GM18507 (cell line): ENCODE measurements at regions not wholly inside any gene's neighbourhood (a gene's known extent, or its start where the extent isn't known, plus 50 kb on each side); places are given as distances from the start of the nearest gene placed in this dataset.
"Not testable (repeated sequence)": the region's sequence is repeated elsewhere in the genome, so short reads cannot be mapped to it uniquely, and the experiment has no call there.

ENCODE experiments used
- DNase-seq: peaks from one replicate; pipeline ENCODE4 v3.0.0; 2011; ENCODE audit warnings: low read depth; ENCODE audit not compliant: insufficient read length; ENCODE audit errors: extremely low spot score
- FAIRE-seq: peaks from 2 replicates; lab custom pipeline; 2011; peaks lifted over from hg19 to GRCh38; lab: Jason Lieb, UNC

DNA sequence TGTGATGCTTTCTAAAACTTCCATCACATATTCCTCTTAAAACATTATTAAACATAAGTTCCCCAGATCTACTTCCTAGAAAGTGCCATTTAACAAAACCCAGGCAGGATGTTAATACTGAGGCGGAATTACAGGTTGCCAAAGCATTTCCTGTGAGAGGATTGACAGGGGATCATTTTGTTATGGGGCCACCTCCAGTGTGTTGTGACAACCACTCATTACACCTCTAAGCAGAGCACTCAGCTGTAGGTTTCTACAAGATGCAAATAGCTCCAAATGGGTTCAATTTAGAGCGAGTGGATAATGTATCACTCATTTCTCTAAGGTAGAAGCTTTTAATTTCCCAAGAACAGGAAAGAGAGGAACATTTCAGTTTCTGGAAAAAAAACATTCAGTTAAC lies 1429.5 kb upstream of the ACVR2A start:
- FAIRE-seq (no peak), DNase-seq (no peak)

GRCh38 chr2:146414456-146414855 lies 1430.4 kb upstream of the ACVR2A start:
- FAIRE-seq (no peak), DNase-seq (no peak)

GRCh38 chr2:146413086-146413610 lies 1431.7 kb upstream of the ACVR2A start:
- FAIRE-seq (no peak), DNase-seq (no peak)

DNA sequence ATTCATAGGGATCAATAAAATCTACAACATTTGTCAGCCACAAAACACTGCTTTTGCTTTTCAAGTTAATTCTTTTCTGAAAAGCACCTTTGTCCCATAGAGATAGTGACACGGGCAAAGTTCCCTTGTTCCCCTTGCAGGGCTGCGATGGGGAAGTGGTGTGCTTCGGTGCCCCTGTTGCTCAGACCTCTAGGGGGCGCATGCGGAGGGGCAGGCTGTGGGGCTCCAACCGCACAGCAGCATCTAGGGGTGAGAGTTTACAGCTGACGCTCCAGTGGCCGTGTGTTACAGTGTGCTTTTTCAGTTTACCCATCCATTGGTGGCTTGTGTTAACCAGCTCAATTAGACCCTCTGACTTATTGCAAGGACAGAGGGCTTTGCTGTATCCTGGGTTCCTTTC lies 1432.2 kb upstream of the ACVR2A start:
- no peak for FAIRE-seq
- no peak for DNase-seq

DNA sequence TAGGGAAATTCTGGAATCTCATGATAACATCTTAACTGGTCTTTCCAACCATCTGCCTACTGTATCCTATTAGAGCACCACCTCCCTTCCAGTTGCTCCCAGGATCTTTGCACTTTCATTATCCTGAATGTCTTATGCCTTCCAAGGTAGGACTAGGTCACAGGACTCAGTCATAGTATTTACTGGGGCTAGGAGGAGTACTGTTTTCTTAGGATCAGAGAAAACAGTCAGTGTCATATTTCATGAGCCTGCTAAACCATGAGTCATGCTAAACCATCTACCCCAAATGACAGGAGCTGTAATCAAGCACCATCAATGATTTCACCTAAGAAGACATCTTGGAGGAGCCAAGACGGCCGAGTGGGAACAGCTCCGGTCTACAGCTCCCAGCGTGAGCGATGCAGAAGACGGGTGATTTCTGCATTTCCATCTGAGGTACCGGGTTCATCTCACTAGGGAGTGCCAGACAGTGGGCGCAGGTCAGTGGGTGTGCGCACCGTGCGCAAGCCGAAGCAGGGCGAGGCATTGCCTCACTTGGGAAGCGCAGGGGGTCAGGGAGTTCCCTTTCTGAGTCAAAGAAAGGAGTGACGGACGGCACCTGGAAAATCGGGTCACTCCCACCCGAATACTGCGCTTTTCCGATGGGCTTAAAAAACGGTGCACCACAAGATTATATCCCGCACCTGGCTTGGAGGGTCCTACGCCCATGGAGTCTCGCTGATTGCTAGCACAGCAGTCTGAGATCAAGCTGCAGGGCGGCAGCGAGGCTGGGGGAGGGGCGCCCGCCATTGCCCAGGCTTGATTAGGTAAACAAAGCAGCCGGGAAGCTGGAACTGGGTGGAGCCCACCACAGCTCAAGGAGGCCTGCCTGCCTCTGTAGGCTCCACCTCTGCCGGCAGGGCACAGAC lies 1439.2 kb upstream of the ACVR2A start:
- FAIRE-seq, DNase-seq: not testable (repeated sequence)

DNA sequence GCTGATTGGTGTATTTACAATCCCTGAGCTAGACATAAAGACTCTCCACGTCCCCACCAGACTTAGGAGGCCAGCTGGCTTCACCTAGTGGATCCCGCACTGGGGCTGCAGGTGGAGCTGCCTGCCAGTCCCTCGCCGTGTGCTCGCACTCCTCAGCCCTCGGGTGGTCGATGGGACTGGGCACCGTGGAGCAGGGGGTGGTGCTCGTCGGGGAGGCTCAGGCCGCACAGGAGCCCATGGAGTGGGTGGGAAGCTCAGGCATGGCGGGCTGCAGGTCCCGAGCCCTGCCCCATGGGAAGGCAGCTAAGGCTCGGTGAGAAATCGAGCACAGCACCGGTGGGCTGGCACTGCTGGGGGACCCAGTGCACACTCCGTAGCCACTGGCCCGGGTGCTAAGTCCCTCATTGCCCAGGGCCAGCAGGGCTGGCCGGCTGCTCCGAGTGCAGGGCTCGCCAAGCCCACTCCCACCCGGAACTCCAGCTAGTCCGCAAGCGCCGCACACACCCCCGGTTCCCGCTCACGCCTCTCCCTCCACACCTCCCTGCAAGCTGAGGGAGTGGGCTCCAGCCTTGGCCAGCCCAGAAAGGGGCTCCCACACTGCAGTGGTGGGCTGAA lies 1441.2 kb upstream of the ACVR2A start:
- not testable (repeated sequence) for DNase-seq, FAIRE-seq

- DNase-seq (no peak), FAIRE-seq (no peak)
Measured at GRCh38 chr2:146392631-146393030, 1452.2 kb upstream of the ACVR2A start.

DNA sequence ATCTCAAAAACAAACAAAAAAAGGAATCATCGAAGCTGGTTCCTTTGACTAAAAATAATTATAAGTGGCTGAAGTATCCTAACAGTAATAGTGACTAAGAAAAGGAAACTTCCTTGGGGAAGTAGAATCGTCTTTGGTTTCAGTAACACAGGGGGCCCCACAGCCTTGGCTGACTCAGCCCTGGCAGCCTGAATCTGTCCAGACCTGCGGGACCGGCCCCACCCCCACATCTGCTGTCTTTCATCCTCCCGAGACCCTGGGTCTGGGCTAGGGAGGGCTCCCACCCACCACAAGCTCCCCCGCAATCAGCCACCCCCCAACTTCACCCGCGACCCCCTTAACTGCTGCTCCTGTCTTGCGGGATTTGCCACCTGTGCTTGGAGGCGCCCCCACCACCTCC lies 1452.6 kb upstream of the ACVR2A start:
- no peak for FAIRE-seq
- no peak for DNase-seq

GRCh38 chr2:146388757-146389156 lies 1456.1 kb upstream of the ACVR2A start:
- FAIRE-seq (no peak), DNase-seq (no peak)

DNA sequence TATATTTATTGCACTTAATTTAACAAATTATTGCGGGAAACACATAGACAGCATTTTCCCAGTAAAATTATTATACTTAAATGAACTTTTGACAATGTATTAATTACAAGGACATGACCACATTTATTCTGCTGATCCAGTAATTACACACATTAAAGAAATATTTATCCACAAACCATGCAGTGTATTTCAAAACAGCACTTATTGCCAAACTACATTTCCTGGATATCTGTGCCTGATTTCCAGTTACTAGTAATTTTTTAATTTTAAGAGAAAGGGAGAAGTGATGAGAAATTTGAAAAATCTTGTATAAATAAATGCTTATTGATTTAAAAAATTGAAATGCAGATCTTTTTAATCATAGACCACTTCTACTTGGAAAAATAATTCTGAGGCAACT lies 1458.7 kb upstream of the ACVR2A start:
- FAIRE-seq = no peak
- DNase-seq = no peak

- DNase-seq (no peak), FAIRE-seq (no peak)
Measured at GRCh38 chr2:146385031-146385430, 1459.8 kb upstream of the ACVR2A start.

DNA sequence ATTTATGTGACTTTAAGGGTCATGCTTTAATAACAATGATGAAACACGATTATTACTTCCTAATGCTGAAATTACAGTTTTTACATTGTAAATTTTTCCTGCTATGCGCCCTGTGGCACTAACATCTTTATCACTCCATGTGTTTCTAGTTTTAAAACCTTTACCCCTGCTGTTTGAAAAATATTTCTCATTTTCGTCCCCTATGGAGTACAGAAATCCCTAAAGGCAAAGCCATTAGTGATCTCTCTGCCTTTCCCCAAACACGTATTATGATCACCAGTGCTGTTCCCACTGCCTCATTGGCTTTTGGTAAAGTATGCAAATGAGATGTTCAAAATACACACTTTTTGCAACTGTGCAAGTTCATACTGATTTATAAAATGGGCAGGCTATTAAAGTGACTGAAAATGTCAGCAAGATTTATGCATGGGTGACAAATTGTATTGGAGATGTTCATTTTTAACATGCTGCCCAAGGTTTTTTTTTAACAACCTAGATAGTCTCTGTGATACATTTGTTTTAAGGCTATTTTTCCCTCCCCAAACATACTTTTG lies 1468.2 kb upstream of the ACVR2A start:
- DNase-seq = no peak
- FAIRE-seq = no peak

- DNase-seq (no peak), FAIRE-seq (no peak)
Measured at GRCh38 chr2:146374505-146374904, 1470.3 kb upstream of the ACVR2A start.

- FAIRE-seq, DNase-seq: not testable (repeated sequence)
Measured at GRCh38 chr2:146371364-146371763, 1473.5 kb upstream of the ACVR2A start.

GRCh38 chr2:146370826-146371225 lies 1474.0 kb upstream of the ACVR2A start:
- FAIRE-seq (no peak), DNase-seq (no peak)

DNA sequence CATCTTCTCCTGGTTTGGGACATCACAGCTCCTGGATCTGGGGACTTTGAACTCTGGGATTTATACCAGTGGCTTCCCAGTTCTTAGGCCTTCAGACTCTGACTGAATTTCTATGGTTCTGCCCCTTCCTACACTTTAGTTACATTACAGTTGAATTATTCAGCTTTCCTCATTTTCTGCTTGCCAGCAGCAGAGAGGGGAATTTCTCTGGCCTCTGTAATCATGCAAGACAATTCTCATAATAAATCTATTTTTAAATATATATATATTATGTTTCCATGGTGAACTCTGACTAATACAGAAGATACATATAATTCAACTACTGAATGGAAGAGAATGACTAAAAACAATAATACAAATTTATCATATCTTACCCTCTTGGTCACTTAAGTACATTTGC lies 1478.6 kb upstream of the ACVR2A start:
- FAIRE-seq (no peak), DNase-seq (no peak)

GRCh38 chr2:146365041-146365440 lies 1479.8 kb upstream of the ACVR2A start:
- DNase-seq (no peak), FAIRE-seq (no peak)

DNA sequence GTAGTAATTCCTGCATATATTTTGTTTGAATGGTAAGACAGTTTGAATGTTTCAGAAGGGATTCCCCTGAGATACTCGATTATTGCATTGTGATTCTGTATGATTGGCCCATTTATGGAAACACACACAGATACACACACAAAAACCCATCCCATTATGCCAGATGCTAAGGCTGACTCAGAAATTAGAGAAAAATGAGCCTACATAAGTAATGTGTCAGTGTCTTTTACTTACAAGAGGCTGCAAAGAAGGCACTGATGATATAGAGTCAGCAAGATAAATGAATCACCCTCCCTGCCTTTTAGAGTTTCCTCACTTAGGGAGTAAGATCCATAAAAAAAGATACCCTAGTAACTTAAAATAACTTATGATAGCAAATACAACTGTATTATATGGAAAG lies 1481.1 kb upstream of the ACVR2A start:
- FAIRE-seq (no peak), DNase-seq (no peak)

GRCh38 chr2:146351689-146352088 lies 1493.1 kb upstream of the ACVR2A start:
- DNase-seq (no peak), FAIRE-seq (no peak)

- DNase-seq = no peak
- no peak for FAIRE-seq
Measured at GRCh38 chr2:146349334-146349733, 1495.5 kb upstream of the ACVR2A start.
